HL-60 (cell line): ENCODE measurements at regions not wholly inside any gene's neighbourhood (a gene's known extent, or its start where the extent isn't known, plus 50 kb on each side); places are given as distances from the start of the nearest gene placed in this dataset.
A peak's percentile ranks its signal among the peaks of the same experiment; 100 is the strongest.

Source experiments
- DNase-seq, 2 experiments: peaks; one replicate each; pipeline ENCODE4 v3.0.0-alpha.2; 2010 to 2020; ENCODE audit warnings: low read depth in 1 of 2, low spot score in 1 of 2
- H3K27ac ChIP-seq: fragments of 250-450 bp; sonication (Bioruptor Pico); replicated peaks from 2 replicates; pipeline ENCODE4 v1.5.1; 2020; ENCODE audit warnings: mild to moderate bottlenecking, moderate library complexity
- H3K27me3 ChIP-seq: fragments of 250-450 bp; sonication (Bioruptor Pico); 2 replicates; pipeline ENCODE4 v1.5.1; 2021; ENCODE audit warnings: mild to moderate bottlenecking, moderate library complexity; ENCODE audit not compliant: insufficient read depth, poor library complexity, severe bottlenecking
- H3K4me3 ChIP-seq: replicated peaks from 2 replicates; pipeline ENCODE4 v1.5.1; 2011; ENCODE audit warnings: mild to moderate bottlenecking, control low read depth, low read length; ENCODE audit not compliant: insufficient read depth
- CTCF ChIP-seq: IDR thresholded peaks from one replicate; pipeline ENCODE4 v1.5.1; 2011; ENCODE audit warnings: low read length, control low read depth, inconsistent platforms; ENCODE audit not compliant: insufficient read depth
- GABPA ChIP-seq: IDR thresholded peaks from 2 replicates; pipeline ENCODE4 v1.6.1; 2012; ENCODE audit warnings: low read depth
- POLR2AphosphoS5 ChIP-seq: IDR thresholded peaks from 2 replicates; pipeline ENCODE4 v1.6.1; 2012; ENCODE audit warnings: low read depth
- REST ChIP-seq: IDR thresholded peaks from 2 replicates; pipeline ENCODE4 v1.6.1; 2012; ENCODE audit warnings: low read depth; ENCODE audit not compliant: insufficient replicate concordance
- SPI1 ChIP-seq: IDR thresholded peaks from 2 replicates; pipeline ENCODE4 v1.6.1; 2012; ENCODE audit warnings: low read depth, mild to moderate bottlenecking, borderline replicate concordance

DNA sequence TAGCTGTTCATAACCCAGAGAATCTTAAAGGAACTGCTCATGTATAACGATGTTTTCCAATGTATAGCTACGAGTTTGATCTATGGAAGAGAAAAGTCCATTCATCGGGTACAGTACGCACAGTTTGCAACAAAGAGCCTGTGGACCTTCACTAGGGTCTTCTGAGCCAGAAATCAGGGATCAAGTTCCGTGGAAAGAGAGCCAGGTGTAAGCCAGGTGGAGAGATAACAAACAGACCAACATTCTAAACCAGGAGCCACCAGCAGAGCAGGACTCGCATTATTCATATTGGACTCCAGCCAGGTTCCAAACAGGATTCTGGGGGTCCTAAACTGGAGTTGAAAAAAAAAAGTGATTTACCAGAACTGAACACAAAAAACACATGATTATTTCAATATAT is 505.4 kb upstream of the C16orf82 start:
- Histone ChIP-seq H3K27ac (no peak overlapping the region), H3K27me3 (no peaks in the 10 kb centered on the region), H3K4me3 (no peak overlapping the region)
- no peak for TF ChIP-seq POLR2AphosphoS5
- TF ChIP-seq CTCF = no peak
- TF ChIP-seq SPI1 = no peak
- TF ChIP-seq GABPA = no peak
- TF ChIP-seq REST = no peak
- no peak for DNase-seq

- H3K27me3 ChIP-seq = no peaks in the 10 kb centered on the region
- DNase-seq = no peak
- H3K27ac ChIP-seq = no peak overlapping the region
- no peak overlapping the region for H3K4me3 ChIP-seq
- TF ChIP-seq CTCF = no peak
- no peak for TF ChIP-seq SPI1
These were observed 503.7 kb upstream of the C16orf82 start for GRCh38 chr16:26563018-26563417.

- DNase-seq = no peak
- Histone ChIP-seq H3K27ac (no peak overlapping the region), H3K4me3 (no peak overlapping the region), H3K27me3 (no peaks in the 10 kb centered on the region)
- TF ChIP-seq REST (no peak), SPI1 (no peak), POLR2AphosphoS5 (no peak), GABPA (no peak), CTCF (no peak)
These were observed 499.4 kb upstream of the C16orf82 start for GRCh38 chr16:26567356-26567755.

DNA sequence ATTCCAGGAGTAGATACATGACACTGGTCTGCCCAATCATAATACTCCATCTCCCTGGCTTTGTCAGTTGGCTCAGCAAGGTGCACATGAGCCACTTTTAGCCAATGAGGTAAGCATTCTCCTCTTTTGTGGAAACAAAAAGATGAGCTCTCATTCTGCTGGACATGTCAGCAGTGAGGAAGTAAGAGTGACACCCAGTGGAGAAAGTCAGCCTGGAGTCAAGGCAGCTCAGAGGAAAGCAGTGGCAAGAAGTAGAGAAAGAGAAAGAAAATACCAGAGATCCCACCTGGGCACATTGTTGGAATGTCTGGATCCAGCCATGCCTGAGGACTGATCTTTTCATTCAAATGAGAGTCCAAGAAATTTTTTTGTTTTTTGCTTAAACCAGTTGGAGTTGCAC is 496.9 kb upstream of the C16orf82 start:
- TF ChIP-seq GABPA = no peak
- no peak for TF ChIP-seq POLR2AphosphoS5
- no peak for TF ChIP-seq REST
- peak; percentile 31 for TF ChIP-seq CTCF
- peak; percentile 39; the same call in 1 of the 2 replicates for TF ChIP-seq SPI1
- no peaks in the 10 kb centered on the region for H3K27me3 ChIP-seq
- DNase-seq = peak in 1 of 2 experiments; percentile 8
- no peak overlapping the region for H3K4me3 ChIP-seq
- no peak overlapping the region for H3K27ac ChIP-seq
